Chondrocyte (in vitro differentiated cells): ENCODE measurements at regions not wholly inside any gene's neighbourhood (a gene's known extent, or its start where the extent isn't known, plus 50 kb on each side); places are given as distances from the start of the nearest gene placed in this dataset.
A peak's percentile ranks its signal among the peaks of the same experiment; 100 is the strongest.
"Not testable (repeated sequence)": the region's sequence is repeated elsewhere in the genome, so short reads cannot be mapped to it uniquely, and the experiment has no call there.

Experiments used
- DNase-seq: peaks from one replicate; pipeline ENCODE4 v3.0.0; 2021; ENCODE audit warnings: mixed read lengths, low spot score
- H3K27ac Mint-ChIP-seq: one replicate; pipeline ENCODE4 v1.8.0; 2021; ENCODE audit warnings: mild to moderate bottlenecking, moderate library complexity, mixed read lengths; ENCODE audit not compliant: unreplicated experiment
- H3K27me3 Mint-ChIP-seq: 2 replicates; pipeline ENCODE4 v1.8.0; 2021; ENCODE audit warnings: low read depth, mixed read lengths
- H3K36me3 Mint-ChIP-seq: 2 replicates; pipeline ENCODE4 v1.8.0; 2021; ENCODE audit warnings: low read depth, mixed read lengths
- H3K4me1 Mint-ChIP-seq: 2 replicates; pipeline ENCODE4 v1.8.0; 2021; ENCODE audit warnings: low read depth, mild to moderate bottlenecking, mixed read lengths
- H3K4me3 Mint-ChIP-seq: one replicate; pipeline ENCODE4 v1.8.0; 2021; ENCODE audit warnings: mild to moderate bottlenecking, moderate library complexity, mixed read lengths; ENCODE audit not compliant: unreplicated experiment
- H3K9me3 Mint-ChIP-seq: 2 replicates; pipeline ENCODE4 v1.8.0; 2021; ENCODE audit warnings: low read depth, mixed read lengths
- TF ChIP-seq, protein P1 (sequence below): fragments of 200-600 bp; sonication (generic); IDR thresholded peaks from 2 replicates; pipeline ENCODE4 v1.5.0; 2021; ENCODE audit warnings: antibody characterized with exemption, mild to moderate bottlenecking, moderate library complexity

DNA sequence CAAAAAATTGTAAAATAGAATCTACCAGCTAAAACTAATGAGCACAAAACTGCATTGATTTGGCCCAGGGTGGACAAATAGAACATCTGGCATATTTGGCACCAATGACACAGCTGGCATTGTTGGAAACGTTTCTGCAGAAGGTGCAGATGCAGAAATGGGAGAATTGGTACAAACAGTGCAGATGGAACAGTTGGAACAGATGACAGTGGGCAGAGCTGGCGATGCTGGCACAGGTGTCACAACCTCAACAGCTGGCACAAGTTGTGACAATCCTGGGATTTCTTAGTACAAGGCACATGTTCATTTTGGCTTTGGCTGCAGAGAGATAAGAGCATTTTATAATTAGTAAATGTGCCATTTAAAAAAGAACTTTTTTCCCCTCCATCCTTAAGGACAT, 91.1 kb upstream of the ZBTB18 start:
- Mint-ChIP-seq H3K27ac (no peak overlapping the region), H3K36me3 (no peaks in the 10 kb centered on the region), H3K27me3 (no peaks in the 10 kb centered on the region), H3K4me3 (no peak overlapping the region), H3K4me1 (no peaks in the 10 kb centered on the region), H3K9me3 (no peaks in the 10 kb centered on the region)
- DNase-seq, result no peak
- TF ChIP-seq, protein P1, sequence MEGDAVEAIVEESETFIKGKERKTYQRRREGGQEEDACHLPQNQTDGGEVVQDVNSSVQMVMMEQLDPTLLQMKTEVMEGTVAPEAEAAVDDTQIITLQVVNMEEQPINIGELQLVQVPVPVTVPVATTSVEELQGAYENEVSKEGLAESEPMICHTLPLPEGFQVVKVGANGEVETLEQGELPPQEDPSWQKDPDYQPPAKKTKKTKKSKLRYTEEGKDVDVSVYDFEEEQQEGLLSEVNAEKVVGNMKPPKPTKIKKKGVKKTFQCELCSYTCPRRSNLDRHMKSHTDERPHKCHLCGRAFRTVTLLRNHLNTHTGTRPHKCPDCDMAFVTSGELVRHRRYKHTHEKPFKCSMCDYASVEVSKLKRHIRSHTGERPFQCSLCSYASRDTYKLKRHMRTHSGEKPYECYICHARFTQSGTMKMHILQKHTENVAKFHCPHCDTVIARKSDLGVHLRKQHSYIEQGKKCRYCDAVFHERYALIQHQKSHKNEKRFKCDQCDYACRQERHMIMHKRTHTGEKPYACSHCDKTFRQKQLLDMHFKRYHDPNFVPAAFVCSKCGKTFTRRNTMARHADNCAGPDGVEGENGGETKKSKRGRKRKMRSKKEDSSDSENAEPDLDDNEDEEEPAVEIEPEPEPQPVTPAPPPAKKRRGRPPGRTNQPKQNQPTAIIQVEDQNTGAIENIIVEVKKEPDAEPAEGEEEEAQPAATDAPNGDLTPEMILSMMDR, result no peak

DNA sequence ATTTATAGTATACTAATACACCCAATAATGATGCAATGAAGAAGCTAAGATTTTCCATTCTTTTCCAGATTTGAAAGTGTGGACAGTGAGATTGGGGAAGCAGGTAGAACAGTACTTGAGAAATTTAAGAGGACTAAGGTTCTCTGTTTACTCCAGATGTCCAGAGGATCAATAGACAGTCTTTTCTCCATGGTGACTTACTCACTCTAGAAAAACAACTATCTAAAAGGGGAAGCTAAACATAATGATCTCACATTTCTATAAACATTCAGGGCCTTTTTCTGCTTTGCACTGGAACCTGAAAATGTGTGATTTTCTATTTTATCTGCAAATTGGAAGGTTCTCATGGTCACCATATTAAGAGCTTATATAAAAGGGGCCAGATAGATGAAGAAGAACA, 93.9 kb upstream of the ZBTB18 start:
- Mint-ChIP-seq H3K27me3 (no peaks in the 10 kb centered on the region), H3K27ac (no peak overlapping the region), H3K4me3 (no peak overlapping the region), H3K4me1 (no peaks in the 10 kb centered on the region), H3K9me3 (no peaks in the 10 kb centered on the region), H3K36me3 (no peaks in the 10 kb centered on the region)
- DNase-seq, result no peak
- TF ChIP-seq, protein P1, result no peak

DNA sequence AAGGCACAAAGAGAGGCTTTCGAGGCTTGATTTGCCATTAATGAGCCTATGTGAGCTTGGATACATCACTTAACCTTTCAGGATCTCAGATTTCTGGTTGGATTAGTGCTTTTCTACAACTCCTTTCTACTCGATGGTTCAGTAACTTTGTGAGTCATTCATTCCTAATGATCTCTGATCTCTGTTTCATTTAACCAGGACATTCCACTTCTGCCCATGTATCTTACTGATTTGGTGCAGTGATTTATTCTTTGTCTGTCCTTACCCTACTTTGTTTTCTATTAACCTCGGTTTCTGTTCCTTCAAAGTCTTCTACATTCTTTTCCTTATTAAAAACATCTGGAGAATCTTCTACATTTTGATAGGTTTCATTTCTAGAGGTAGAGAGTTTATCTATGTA, 94.6 kb upstream of the ZBTB18 start:
- Mint-ChIP-seq H3K4me3 (no peak overlapping the region), H3K27me3 (no peaks in the 10 kb centered on the region), H3K4me1 (no peaks in the 10 kb centered on the region), H3K27ac (no peak overlapping the region), H3K36me3 (no peaks in the 10 kb centered on the region), H3K9me3 (no peaks in the 10 kb centered on the region)
- TF ChIP-seq, protein P1, result no peak
- DNase-seq, result no peak

DNA sequence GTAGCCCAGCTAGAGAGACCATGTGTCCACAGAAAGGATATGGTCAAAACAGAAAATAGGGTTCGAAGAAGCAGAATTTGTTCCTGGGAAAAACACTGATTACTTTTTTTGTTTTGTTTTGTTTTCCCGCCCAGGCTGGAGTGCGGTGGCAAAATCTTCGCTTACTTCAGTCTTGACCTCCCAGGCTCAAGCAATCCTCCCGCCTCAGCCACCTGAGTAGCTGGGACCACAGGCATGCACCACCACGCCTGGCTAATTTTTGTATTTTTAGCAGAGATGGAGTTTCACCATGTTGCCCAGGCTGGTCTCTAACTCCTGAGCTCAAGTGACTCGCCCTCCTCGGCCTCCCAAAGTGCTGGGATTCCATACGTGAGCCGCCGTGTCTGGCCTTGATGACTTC, 99.9 kb upstream of the ZBTB18 start:
- not testable (repeated sequence) for H3K27me3 Mint-ChIP-seq, H3K36me3 Mint-ChIP-seq, H3K27ac Mint-ChIP-seq, H3K4me3 Mint-ChIP-seq, DNase-seq, H3K4me1 Mint-ChIP-seq, H3K9me3 Mint-ChIP-seq

DNA sequence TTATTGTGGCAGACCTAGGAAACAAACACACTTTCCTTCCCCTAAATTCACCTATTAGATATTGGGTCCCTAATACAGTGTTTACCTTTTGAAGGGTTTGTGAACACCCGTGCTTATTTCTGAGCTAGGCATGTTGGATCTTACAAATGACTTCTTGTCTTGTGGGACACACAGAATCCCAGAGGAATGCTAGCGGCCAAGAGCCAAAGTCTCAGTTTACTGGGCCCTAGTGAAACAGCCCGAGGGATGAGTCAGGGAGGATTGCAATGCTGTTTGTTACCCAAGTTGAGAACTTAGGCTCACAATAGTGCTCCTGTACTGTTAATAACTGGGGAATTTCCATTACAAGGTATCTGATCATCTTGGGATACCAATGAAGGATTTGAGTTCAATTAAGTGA, 100.1 kb upstream of the AKT3 start:
- TF ChIP-seq, protein P1, result no peak
- Mint-ChIP-seq H3K36me3 (no peaks in the 10 kb centered on the region), H3K4me3 (no peak overlapping the region), H3K27me3 (no peaks in the 10 kb centered on the region), H3K4me1 (peaks cover 7% of the 10 kb centered on the region), H3K27ac (no peak overlapping the region), H3K9me3 (no peaks in the 10 kb centered on the region)
- no peak for DNase-seq

DNA sequence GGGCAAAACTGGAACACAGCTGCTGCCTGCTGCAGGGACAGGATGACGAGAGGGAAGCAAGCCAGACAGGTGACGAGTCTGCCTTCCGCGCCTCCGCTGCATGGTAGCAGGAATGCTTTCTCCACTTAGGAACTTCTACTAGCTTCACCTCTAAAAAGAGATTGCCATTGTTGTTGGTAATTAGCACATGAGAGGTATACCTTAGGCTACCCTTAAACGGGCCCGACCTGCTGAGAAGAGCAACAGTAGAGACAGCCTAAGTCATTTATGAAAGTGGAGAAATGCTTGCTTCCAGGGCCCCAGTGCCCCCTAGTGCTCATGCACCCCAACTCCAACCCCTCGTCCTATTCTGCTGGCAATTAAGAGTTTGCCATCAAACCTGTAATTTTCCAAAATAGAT, 96.9 kb upstream of the AKT3 start:
- H3K4me1 Mint-ChIP-seq, result peaks cover 12% of the 10 kb centered on the region
- H3K4me3 Mint-ChIP-seq, result no peak overlapping the region
- H3K27ac Mint-ChIP-seq, result no peak overlapping the region
- no peaks in the 10 kb centered on the region for H3K36me3 Mint-ChIP-seq
- TF ChIP-seq, protein P1, result peak; percentile 60
- H3K27me3 Mint-ChIP-seq, result no peaks in the 10 kb centered on the region
- H3K9me3 Mint-ChIP-seq, result no peaks in the 10 kb centered on the region
- no peak for DNase-seq
